Endothelial cell (in vitro differentiated cells): ENCODE measurements at regions not wholly inside any gene's neighbourhood (a gene's known extent, or its start where the extent isn't known, plus 50 kb on each side); places are given as distances from the start of the nearest gene placed in this dataset.

Source experiments
- DNase-seq: peaks from one replicate; pipeline ENCODE4 v3.0.0; 2021; ENCODE audit warnings: low spot score
- H3K27ac Mint-ChIP-seq: one replicate; pipeline ENCODE4 v1.8.0; 2021; ENCODE audit warnings: mixed read lengths, inconsistent platforms; ENCODE audit not compliant: unreplicated experiment
- H3K27me3 Mint-ChIP-seq: one replicate; pipeline ENCODE4 v1.8.0; 2021; ENCODE audit warnings: mild to moderate bottlenecking, moderate library complexity, mixed read lengths, inconsistent platforms; ENCODE audit not compliant: unreplicated experiment
- H3K36me3 Mint-ChIP-seq: one replicate; pipeline ENCODE4 v1.8.0; 2021; ENCODE audit warnings: mild to moderate bottlenecking, low read depth, mixed read lengths, inconsistent platforms; ENCODE audit not compliant: unreplicated experiment
- H3K4me1 Mint-ChIP-seq: one replicate; pipeline ENCODE4 v1.8.0; 2021; ENCODE audit warnings: mild to moderate bottlenecking, mixed read lengths, inconsistent platforms; ENCODE audit not compliant: unreplicated experiment
- H3K4me3 Mint-ChIP-seq: one replicate; pipeline ENCODE4 v1.8.0; 2021; ENCODE audit warnings: mild to moderate bottlenecking, mixed read lengths, inconsistent platforms; ENCODE audit not compliant: unreplicated experiment
- H3K9me3 Mint-ChIP-seq: one replicate; pipeline ENCODE4 v1.8.0; 2021; ENCODE audit warnings: mixed read lengths, inconsistent platforms; ENCODE audit not compliant: unreplicated experiment
- CTCF ChIP-seq: fragments of 200-600 bp; sonication (generic); IDR thresholded peaks from one replicate; pipeline ENCODE4 v1.5.0; 2021; ENCODE audit warnings: antibody characterized with exemption; ENCODE audit not compliant: unreplicated experiment

GRCh38 chr2:200174433-200175216, 131.9 kb upstream of the SPATS2L start:
- no peak overlapping the region for H3K27ac Mint-ChIP-seq

GRCh38 chr2:200177971-200178911, 128.3 kb upstream of the SPATS2L start:
- Mint-ChIP-seq H3K27me3 (peaks cover 4% of the 10 kb centered on the region), H3K9me3 (no peaks in the 10 kb centered on the region), H3K4me3 (no peak overlapping the region), H3K27ac (no peak overlapping the region), H3K4me1 (no peaks in the 10 kb centered on the region), H3K36me3 (no peaks in the 10 kb centered on the region)
- no peak for TF ChIP-seq CTCF
- no peak for DNase-seq

More at GRCh38 chr2:200174433-200175216, 131.9 kb upstream of the SPATS2L start:
- DNase-seq = no peak
- peaks cover 3% of the 10 kb centered on the region for H3K4me1 Mint-ChIP-seq
- no peaks in the 10 kb centered on the region for H3K9me3 Mint-ChIP-seq
- TF ChIP-seq CTCF = no peak
- H3K4me3 Mint-ChIP-seq = no peak overlapping the region
- H3K36me3 Mint-ChIP-seq = no peaks in the 10 kb centered on the region
- peaks cover 1% of the 10 kb centered on the region for H3K27me3 Mint-ChIP-seq

GRCh38 chr2:200179151-200179550, 127.3 kb upstream of the SPATS2L start:
- Mint-ChIP-seq H3K4me3 (no peak overlapping the region), H3K9me3 (no peaks in the 10 kb centered on the region), H3K36me3 (no peaks in the 10 kb centered on the region), H3K27ac (no peak overlapping the region), H3K27me3 (peaks cover 4% of the 10 kb centered on the region), H3K4me1 (no peaks in the 10 kb centered on the region)
- DNase-seq = no peak
- no peak for TF ChIP-seq CTCF

GRCh38 chr2:200180943-200181342, 125.5 kb upstream of the SPATS2L start:
- Mint-ChIP-seq H3K4me3 (no peak overlapping the region), H3K27ac (no peak overlapping the region), H3K4me1 (peaks cover 3% of the 10 kb centered on the region), H3K36me3 (no peaks in the 10 kb centered on the region), H3K27me3 (peaks cover 4% of the 10 kb centered on the region), H3K9me3 (no peaks in the 10 kb centered on the region)
- DNase-seq = no peak
- TF ChIP-seq CTCF = no peak

GRCh38 chr2:200181755-200182154, 124.7 kb upstream of the SPATS2L start:
- no peak for TF ChIP-seq CTCF
- Mint-ChIP-seq H3K9me3 (no peaks in the 10 kb centered on the region), H3K27me3 (peaks cover 4% of the 10 kb centered on the region), H3K27ac (no peak overlapping the region), H3K4me3 (no peak overlapping the region), H3K36me3 (no peaks in the 10 kb centered on the region), H3K4me1 (peaks cover 3% of the 10 kb centered on the region)
- no peak for DNase-seq
